Neural progenitor cell (in vitro differentiated cells): ENCODE measurements at regions not wholly inside any gene's neighbourhood (a gene's known extent, or its start where the extent isn't known, plus 50 kb on each side); places are given as distances from the start of the nearest gene placed in this dataset.

Experiments
- DNase-seq: peaks from one replicate; pipeline ENCODE4 v3.0.0-alpha.2; 2016; ENCODE audit warnings: low spot score
- H2AFZ ChIP-seq: fragments of 200-600 bp; sonication (generic); replicated peaks from 2 replicates; pipeline ENCODE4 v1.6.1; 2016; ENCODE audit warnings: antibody characterized with exemption
- H3F3A ChIP-seq: fragments of 200-600 bp; sonication (generic); 2 replicates; pipeline ENCODE4 v1.6.1; 2016; ENCODE audit warnings: antibody characterized with exemption, low read depth
- H3K27ac ChIP-seq: fragments of 200-600 bp; sonication (generic); 2 replicates; pipeline ENCODE4 v1.5.1; 2016; ENCODE audit warnings: mild to moderate bottlenecking
- H3K27me3 ChIP-seq: fragments of 200-600 bp; sonication (generic); 2 replicates; pipeline ENCODE4 v1.6.1; 2016; ENCODE audit warnings: mild to moderate bottlenecking, moderate library complexity
- H3K36me3 ChIP-seq: fragments of 200-600 bp; sonication (generic); 2 replicates; pipeline ENCODE4 v1.5.1; 2016
- H3K4me1 ChIP-seq: fragments of 200-600 bp; sonication (generic); 2 replicates; pipeline ENCODE4 v1.6.1; 2016; ENCODE audit warnings: mixed run types
- H3K4me2 ChIP-seq: fragments of 200-600 bp; sonication (generic); 2 replicates; pipeline ENCODE4 v1.6.1; 2016
- H3K4me3 ChIP-seq: fragments of 200-600 bp; sonication (generic); 2 replicates; pipeline ENCODE4 v1.5.1; 2016
- H3K79me2 ChIP-seq: fragments of 200-600 bp; sonication (generic); 2 replicates; pipeline ENCODE4 v1.6.1; 2016; ENCODE audit warnings: low read depth
- H3K9ac ChIP-seq: fragments of 200-600 bp; sonication (generic); 2 replicates; pipeline ENCODE4 v1.6.1; 2016
- H3K9me3 ChIP-seq: fragments of 200-600 bp; sonication (generic); 2 replicates; pipeline ENCODE4 v1.5.1; 2016; ENCODE audit warnings: low read depth
- H4K20me1 ChIP-seq: fragments of 200-600 bp; sonication (generic); 2 replicates; pipeline ENCODE4 v1.6.1; 2016; ENCODE audit warnings: low read depth
- H3K27ac Mint-ChIP-seq: 3 replicates; pipeline ENCODE4 v1.8.0; 2021; ENCODE audit warnings: mixed read lengths
- H3K27me3 Mint-ChIP-seq: 2 replicates; pipeline ENCODE4 v1.8.0; 2022; ENCODE audit warnings: low read depth, mild to moderate bottlenecking, inconsistent platforms, moderate library complexity, mixed read lengths; ENCODE audit not compliant: insufficient read depth
- H3K36me3 Mint-ChIP-seq: 3 replicates; pipeline ENCODE4 v1.8.0; 2021; ENCODE audit warnings: mixed read lengths
- H3K4me1 Mint-ChIP-seq: 3 replicates; pipeline ENCODE4 v1.8.0; 2021; ENCODE audit warnings: mixed read lengths
- H3K4me3 Mint-ChIP-seq: 3 replicates; pipeline ENCODE4 v1.8.0; 2021; ENCODE audit warnings: mild to moderate bottlenecking, moderate library complexity, mixed read lengths
- H3K9me3 Mint-ChIP-seq: 3 replicates; pipeline ENCODE4 v1.8.0; 2020; ENCODE audit warnings: mixed read lengths
- EZH2 ChIP-seq: fragments of 200-600 bp; sonication (generic); IDR thresholded peaks from 2 replicates; pipeline ENCODE4 v1.6.1; 2017; ENCODE audit warnings: antibody characterized with exemption, mild to moderate bottlenecking, moderate library complexity
- EZH2phosphoT487 ChIP-seq: fragments of 200-600 bp; sonication (generic); IDR thresholded peaks from 2 replicates; pipeline ENCODE4 v1.6.1; 2017; ENCODE audit warnings: antibody characterized with exemption
- TF ChIP-seq, protein P1 (sequence below): fragments of 200-600 bp; sonication (generic); IDR thresholded peaks from 2 replicates; pipeline ENCODE4 v1.5.1; 2017; ENCODE audit warnings: antibody characterized with exemption, mild to moderate bottlenecking

DNA sequence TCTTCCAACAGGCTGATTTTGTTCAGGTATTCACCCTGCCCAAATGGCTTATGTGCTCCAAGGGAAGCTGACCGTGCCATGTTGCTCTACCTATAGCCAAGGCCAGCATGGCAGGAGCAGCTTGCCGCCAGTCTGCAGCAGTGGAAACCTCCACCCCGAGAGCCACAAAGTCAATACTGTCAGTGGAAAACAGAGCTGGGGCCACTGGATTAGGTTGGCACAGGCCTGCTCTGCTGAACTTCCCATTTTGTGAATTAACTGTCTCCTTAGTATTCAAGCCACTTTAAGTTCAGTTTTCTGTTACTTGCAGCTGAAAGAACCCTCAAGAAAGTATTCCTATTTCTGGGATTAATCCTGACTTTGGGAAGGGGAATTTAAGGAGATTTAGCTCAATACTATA is 63.8 kb upstream of the XCR1 start:
- no peaks in the 10 kb centered on the region for H3K79me2 ChIP-seq
- no peaks in the 10 kb centered on the region for H3K36me3 ChIP-seq
- Mint-ChIP-seq H3K9me3 (no peaks in the 10 kb centered on the region), H3K36me3 (no peaks in the 10 kb centered on the region), H3K27ac (no peak overlapping the region), H3K4me1 (no peaks in the 10 kb centered on the region), H3K27me3 (peaks cover 2% of the 10 kb centered on the region), H3K4me3 (no peak overlapping the region)
- no peak overlapping the region for H3K4me3 ChIP-seq
- H3K4me2 ChIP-seq = no peak overlapping the region
- no peak overlapping the region for H3K9ac ChIP-seq
- H3K4me1 ChIP-seq = no peaks in the 10 kb centered on the region
- H3K9me3 ChIP-seq = no peaks in the 10 kb centered on the region
- H3K27me3 ChIP-seq = no peaks in the 10 kb centered on the region
- DNase-seq = no peak
- TF ChIP-seq, protein P1, sequence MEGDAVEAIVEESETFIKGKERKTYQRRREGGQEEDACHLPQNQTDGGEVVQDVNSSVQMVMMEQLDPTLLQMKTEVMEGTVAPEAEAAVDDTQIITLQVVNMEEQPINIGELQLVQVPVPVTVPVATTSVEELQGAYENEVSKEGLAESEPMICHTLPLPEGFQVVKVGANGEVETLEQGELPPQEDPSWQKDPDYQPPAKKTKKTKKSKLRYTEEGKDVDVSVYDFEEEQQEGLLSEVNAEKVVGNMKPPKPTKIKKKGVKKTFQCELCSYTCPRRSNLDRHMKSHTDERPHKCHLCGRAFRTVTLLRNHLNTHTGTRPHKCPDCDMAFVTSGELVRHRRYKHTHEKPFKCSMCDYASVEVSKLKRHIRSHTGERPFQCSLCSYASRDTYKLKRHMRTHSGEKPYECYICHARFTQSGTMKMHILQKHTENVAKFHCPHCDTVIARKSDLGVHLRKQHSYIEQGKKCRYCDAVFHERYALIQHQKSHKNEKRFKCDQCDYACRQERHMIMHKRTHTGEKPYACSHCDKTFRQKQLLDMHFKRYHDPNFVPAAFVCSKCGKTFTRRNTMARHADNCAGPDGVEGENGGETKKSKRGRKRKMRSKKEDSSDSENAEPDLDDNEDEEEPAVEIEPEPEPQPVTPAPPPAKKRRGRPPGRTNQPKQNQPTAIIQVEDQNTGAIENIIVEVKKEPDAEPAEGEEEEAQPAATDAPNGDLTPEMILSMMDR = no peak
- TF ChIP-seq EZH2phosphoT487 (no peak), EZH2 (no peak)
- no peak overlapping the region for H3K27ac ChIP-seq
- H4K20me1 ChIP-seq = no peaks in the 10 kb centered on the region
- no peak overlapping the region for H2AFZ ChIP-seq
- no peaks in the 10 kb centered on the region for H3F3A ChIP-seq

DNA sequence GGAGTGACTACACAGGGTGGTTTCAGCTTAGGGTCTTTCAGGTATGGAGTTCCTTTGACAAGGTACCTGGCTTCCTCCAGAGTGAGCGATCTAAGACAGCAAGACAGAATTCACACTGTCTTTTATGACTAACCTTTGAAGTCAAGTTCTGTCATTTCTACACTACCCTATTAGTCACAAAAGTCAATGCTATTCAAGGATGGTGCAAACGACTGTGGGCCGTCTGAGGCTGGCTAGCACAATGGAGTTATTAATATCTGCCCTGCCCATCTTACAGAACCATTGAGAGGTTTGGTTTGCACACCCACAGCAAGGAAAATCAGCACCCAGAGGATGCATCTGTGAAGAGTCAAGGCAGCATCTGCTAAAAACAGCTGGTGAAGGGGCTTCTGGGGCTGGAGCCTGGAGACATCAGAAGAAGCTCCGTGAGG is 62.9 kb upstream of the XCR1 start:
- Histone ChIP-seq H3K36me3 (no peaks in the 10 kb centered on the region), H3K9me3 (no peaks in the 10 kb centered on the region), H3K4me3 (no peak overlapping the region), H3K79me2 (no peaks in the 10 kb centered on the region), H3K4me2 (no peak overlapping the region), H3K27ac (no peak overlapping the region), H3K27me3 (no peaks in the 10 kb centered on the region), H3F3A (no peaks in the 10 kb centered on the region), H3K4me1 (no peaks in the 10 kb centered on the region), H4K20me1 (no peaks in the 10 kb centered on the region), H2AFZ (no peak overlapping the region), H3K9ac (no peak overlapping the region)
- no peaks in the 10 kb centered on the region for H3K36me3 Mint-ChIP-seq
- no peak for DNase-seq
- H3K4me3 Mint-ChIP-seq = no peak overlapping the region
- no peaks in the 10 kb centered on the region for H3K4me1 Mint-ChIP-seq
- no peak overlapping the region for H3K27ac Mint-ChIP-seq
- H3K27me3 Mint-ChIP-seq = peaks cover 2% of the 10 kb centered on the region
- no peaks in the 10 kb centered on the region for H3K9me3 Mint-ChIP-seq
- TF ChIP-seq, protein P1 = no peak
- TF ChIP-seq EZH2phosphoT487 (no peak), EZH2 (no peak)

DNA sequence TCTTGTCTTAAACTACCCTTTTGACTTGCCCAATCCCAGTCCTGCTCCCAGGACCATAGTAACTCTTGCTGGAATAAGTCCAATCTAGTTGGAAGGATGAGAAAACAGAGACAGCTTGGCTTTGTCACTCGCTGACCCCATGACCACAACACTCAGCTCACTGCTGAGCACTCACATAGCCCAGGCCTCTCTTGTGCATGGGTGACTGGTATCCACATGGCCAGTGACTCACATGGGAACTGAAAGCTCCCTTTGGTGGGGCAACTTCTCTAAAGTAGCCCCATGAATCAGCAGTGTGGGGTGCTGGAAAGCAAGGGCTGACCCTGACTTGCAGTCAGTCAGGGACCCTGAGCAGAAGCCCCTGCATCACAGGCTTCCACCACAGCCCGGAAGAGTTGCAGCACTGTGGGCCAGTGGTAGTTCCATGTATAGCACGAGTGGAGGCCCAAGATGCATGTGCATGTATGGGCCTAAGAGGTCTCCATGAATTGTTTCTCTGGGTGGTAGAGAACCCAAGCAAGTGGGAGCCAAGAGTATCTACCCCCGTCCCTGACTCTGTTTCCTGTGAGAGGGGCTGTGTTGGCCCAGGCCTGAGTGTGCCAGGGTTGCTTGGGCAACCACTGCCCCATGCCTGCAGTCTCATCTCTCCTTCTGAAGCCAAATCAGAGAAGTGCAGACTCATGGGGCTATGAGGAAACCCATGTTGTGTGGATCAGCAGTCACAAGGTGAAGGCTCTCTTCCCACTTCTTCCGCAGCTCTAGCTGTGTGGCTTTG is 62.1 kb upstream of the XCR1 start:
- Histone ChIP-seq H3K9me3 (no peaks in the 10 kb centered on the region), H3K4me1 (no peaks in the 10 kb centered on the region), H3K4me3 (no peak overlapping the region), H3F3A (no peaks in the 10 kb centered on the region), H3K27ac (no peak overlapping the region), H3K4me2 (no peak overlapping the region), H3K79me2 (no peaks in the 10 kb centered on the region), H3K36me3 (no peaks in the 10 kb centered on the region), H3K9ac (no peak overlapping the region), H3K27me3 (no peaks in the 10 kb centered on the region), H4K20me1 (no peaks in the 10 kb centered on the region), H2AFZ (no peak overlapping the region)
- Mint-ChIP-seq H3K27me3 (peaks cover 2% of the 10 kb centered on the region), H3K4me3 (no peak overlapping the region), H3K9me3 (no peaks in the 10 kb centered on the region), H3K27ac (no peak overlapping the region), H3K4me1 (no peaks in the 10 kb centered on the region), H3K36me3 (no peaks in the 10 kb centered on the region)
- TF ChIP-seq EZH2phosphoT487 (no peak), EZH2 (no peak)
- TF ChIP-seq, protein P1 = no peak
- no peak for DNase-seq
